ENCODE measurements at regions not wholly inside any gene's neighbourhood (a gene's known extent, or its start where the extent isn't known, plus 50 kb on each side); places are given as distances from the start of the nearest gene placed in this dataset.
"Not testable (repeated sequence)": the region's sequence is repeated elsewhere in the genome, so short reads cannot be mapped to it uniquely, and the experiment has no call there.

- DNase-seq, result no peak
Observed at GRCh38 chr7:12929476-12930140, 242.2 kb downstream of the ARL4A start.

GRCh38 chr7:12930534-12930933 lies 243.1 kb downstream of the ARL4A start:
- Histone ChIP-seq H3K36me3 (replicated peaks; ENCODE audit: insufficient read depth, low read length) (no peaks in the 10 kb centered on the region), H3K9me3 (replicated peaks; ENCODE audit: insufficient read depth, low read length) (no peaks in the 10 kb centered on the region), H2AFZ (ENCODE audit: low read length) (no peak overlapping the region), H3K9ac (ENCODE audit: low read length) (no peak overlapping the region), H3K4me2 (ENCODE audit: low read depth, low read length) (no peak overlapping the region), H3K27me3 (replicated peaks; ENCODE audit: insufficient read depth, low read length) (no peaks in the 10 kb centered on the region), H3K27ac (ENCODE audit: low read length) (no peak overlapping the region), H3K9me2 (replicated peaks; ENCODE audit: insufficient read depth, low read length) (no peaks in the 10 kb centered on the region), H3K4me1 (ENCODE audit: low read length) (no peaks in the 10 kb centered on the region), H3K79me2 (ENCODE audit: low read length) (no peaks in the 10 kb centered on the region), H3F3A (ENCODE audit: insufficient read depth, low read length) (no peaks in the 10 kb centered on the region), H4K20me1 (ENCODE audit: insufficient read depth, low read length) (no peaks in the 10 kb centered on the region), H3K4me3 (ENCODE audit: low read length) (no peak overlapping the region)
- no peak for DNase-seq
- TF ChIP-seq EZH2phosphoT487 (IDR thresholded peaks at IDR 0.05; ENCODE audit: low read length), result no peak
- TF ChIP-seq CTCF (IDR thresholded peaks at IDR 0.05; ENCODE audit: low read length), result no peak

More at GRCh38 chr7:12929476-12930140, 242.2 kb downstream of the ARL4A start:
- no peak overlapping the region for H3K9ac ChIP-seq (ENCODE audit: low read length)
- H3K4me3 ChIP-seq (ENCODE audit: low read length), result no peak overlapping the region
- H3K4me2 ChIP-seq (ENCODE audit: low read depth, low read length), result no peak overlapping the region
- H3K27me3 ChIP-seq (replicated peaks; ENCODE audit: insufficient read depth, low read length), result no peaks in the 10 kb centered on the region
- H2AFZ ChIP-seq (ENCODE audit: low read length), result no peak overlapping the region
- TF ChIP-seq EZH2phosphoT487 (IDR thresholded peaks at IDR 0.05; ENCODE audit: low read length) (no peak), CTCF (IDR thresholded peaks at IDR 0.05; ENCODE audit: low read length) (no peak), EZH2 (optimal IDR thresholded peaks at IDR 0.05; ENCODE audit: low read depth, low read length) (no peak)
- H4K20me1 ChIP-seq (ENCODE audit: insufficient read depth, low read length), result no peaks in the 10 kb centered on the region
- no peaks in the 10 kb centered on the region for H3F3A ChIP-seq (ENCODE audit: insufficient read depth, low read length)
- H3K36me3 ChIP-seq (replicated peaks; ENCODE audit: insufficient read depth, low read length), result no peaks in the 10 kb centered on the region
- H3K27ac ChIP-seq (ENCODE audit: low read length), result no peak overlapping the region
- H3K4me1 ChIP-seq (ENCODE audit: low read length), result no peaks in the 10 kb centered on the region
- H3K9me2 ChIP-seq (replicated peaks; ENCODE audit: insufficient read depth, low read length), result no peaks in the 10 kb centered on the region
- no peaks in the 10 kb centered on the region for H3K79me2 ChIP-seq (ENCODE audit: low read length)
- H3K9me3 ChIP-seq (replicated peaks; ENCODE audit: insufficient read depth, low read length), result no peaks in the 10 kb centered on the region

GRCh38 chr7:12931465-12931864 lies 244.0 kb downstream of the ARL4A start:
- not testable (repeated sequence) for H3K9me2 ChIP-seq (replicated peaks; ENCODE audit: insufficient read depth, low read length); H3K4me2 ChIP-seq (ENCODE audit: low read depth, low read length); H3K79me2 ChIP-seq (ENCODE audit: low read length); DNase-seq; H3K9ac ChIP-seq (ENCODE audit: low read length); H3K36me3 ChIP-seq (replicated peaks; ENCODE audit: insufficient read depth, low read length); H4K20me1 ChIP-seq (ENCODE audit: insufficient read depth, low read length); H3K9me3 ChIP-seq (replicated peaks; ENCODE audit: insufficient read depth, low read length); H3F3A ChIP-seq (ENCODE audit: insufficient read depth, low read length); H3K4me3 ChIP-seq (ENCODE audit: low read length); H2AFZ ChIP-seq (ENCODE audit: low read length); H3K27me3 ChIP-seq (replicated peaks; ENCODE audit: insufficient read depth, low read length); H3K4me1 ChIP-seq (ENCODE audit: low read length); H3K27ac ChIP-seq (ENCODE audit: low read length)

DNA sequence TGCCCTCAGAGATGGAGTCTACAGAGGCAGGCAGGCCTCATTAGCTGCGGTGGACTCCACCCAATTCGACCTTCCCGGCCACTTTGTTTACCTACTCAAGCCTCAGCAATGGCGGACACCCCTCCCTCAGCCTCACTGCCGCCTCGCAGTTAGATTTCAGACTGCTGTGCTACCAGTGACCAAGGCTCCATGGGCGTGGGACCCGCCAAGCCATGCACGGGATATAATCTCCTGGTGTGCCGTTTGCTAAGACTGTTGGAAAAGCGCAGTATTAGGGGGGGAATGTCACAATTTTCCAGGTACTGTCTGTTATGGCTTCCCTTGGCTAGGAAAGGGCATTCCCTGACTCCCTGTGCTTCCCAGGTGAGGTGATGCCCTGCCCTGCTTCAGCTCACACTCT lies 252.3 kb downstream of the ARL4A start:
- H3K36me3 ChIP-seq (replicated peaks; ENCODE audit: insufficient read depth, low read length), result no peaks in the 10 kb centered on the region
- DNase-seq, result no peak

More for the DNA sequence above, 252.3 kb downstream of the ARL4A start:
- Histone ChIP-seq H3K4me1 (ENCODE audit: low read length) (no peaks in the 10 kb centered on the region), H2AFZ (ENCODE audit: low read length) (no peak overlapping the region), H3K27ac (ENCODE audit: low read length) (no peak overlapping the region), H4K20me1 (ENCODE audit: insufficient read depth, low read length) (no peaks in the 10 kb centered on the region), H3K79me2 (ENCODE audit: low read length) (no peaks in the 10 kb centered on the region), H3K4me3 (ENCODE audit: low read length) (no peak overlapping the region), H3K9ac (ENCODE audit: low read length) (no peak overlapping the region), H3K9me3 (replicated peaks; ENCODE audit: insufficient read depth, low read length) (no peaks in the 10 kb centered on the region), H3K4me2 (ENCODE audit: low read depth, low read length) (no peak overlapping the region), H3K27me3 (replicated peaks; ENCODE audit: insufficient read depth, low read length) (no peaks in the 10 kb centered on the region), H3F3A (ENCODE audit: insufficient read depth, low read length) (no peaks in the 10 kb centered on the region), H3K9me2 (replicated peaks; ENCODE audit: insufficient read depth, low read length) (no peaks in the 10 kb centered on the region)
- TF ChIP-seq CTCF (IDR thresholded peaks at IDR 0.05; ENCODE audit: low read length) (no peak), EZH2 (optimal IDR thresholded peaks at IDR 0.05; ENCODE audit: low read depth, low read length) (no peak), EZH2phosphoT487 (IDR thresholded peaks at IDR 0.05; ENCODE audit: low read length) (no peak)
